ENCODE measurements at regions not wholly inside any gene's neighbourhood (a gene's known extent, or its start where the extent isn't known, plus 50 kb on each side); places are given as distances from the start of the nearest gene placed in this dataset.
A peak's percentile ranks its signal among the peaks of the same experiment; 100 is the strongest.
"Not testable (repeated sequence)": the region's sequence is repeated elsewhere in the genome, so short reads cannot be mapped to it uniquely, and the experiment has no call there.

DNA sequence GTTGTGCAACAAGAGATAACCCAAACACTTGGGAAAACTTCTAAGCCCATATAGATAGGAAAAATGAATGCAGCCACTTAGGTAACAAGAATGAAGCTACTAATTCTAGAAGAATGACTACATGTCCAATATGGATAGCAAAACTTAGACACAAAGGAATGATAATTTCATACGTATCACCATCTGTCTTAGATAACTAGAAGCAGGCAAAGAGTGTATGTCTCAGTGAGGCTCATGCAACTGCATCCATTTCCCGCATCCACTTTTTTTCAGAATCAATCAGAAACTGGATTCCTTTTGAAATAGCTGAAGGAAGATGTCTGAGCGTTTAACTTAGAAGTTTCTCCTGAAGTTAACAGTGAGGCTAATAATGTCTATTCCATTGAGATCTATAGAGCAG lies 408.7 kb upstream of the PITX2 start:
- no peak for DNase-seq (ENCODE audit: low spot score)

DNA sequence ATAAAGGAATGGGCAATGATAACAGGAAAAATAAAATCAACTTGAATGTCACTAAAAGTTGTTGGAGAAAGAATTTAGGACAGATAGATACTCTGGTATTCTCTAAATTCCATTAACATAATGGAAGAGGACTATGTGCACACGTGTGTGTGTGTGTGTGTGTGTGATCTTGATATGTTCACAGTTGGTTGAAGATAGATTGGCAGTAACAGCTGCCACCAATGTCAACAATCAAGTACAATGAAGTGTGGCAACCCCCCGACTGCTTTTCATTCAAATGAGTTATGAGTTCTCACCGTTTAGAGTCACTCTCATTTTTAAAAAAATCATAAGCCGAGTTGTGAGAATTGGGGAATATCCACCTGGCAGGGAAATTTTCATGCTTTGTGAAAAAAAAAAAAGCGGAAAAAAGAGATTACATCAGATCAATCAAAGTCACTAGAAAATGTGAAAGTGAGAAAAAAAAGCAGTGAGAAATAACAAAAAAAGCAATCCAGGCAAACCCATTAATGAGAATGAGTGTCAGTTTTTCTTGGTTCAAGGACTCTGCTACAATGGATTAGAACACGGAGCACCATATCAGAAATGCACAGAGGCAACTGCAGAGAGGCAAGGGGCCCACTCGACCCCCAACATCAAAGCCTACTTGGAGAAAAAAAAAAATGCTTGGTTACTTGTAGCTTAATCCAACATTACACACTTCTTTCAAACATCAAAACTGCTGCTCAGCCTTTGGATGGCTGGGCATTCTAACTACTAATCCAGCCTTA lies 414.9 kb upstream of the PITX2 start:
- no peak for DNase-seq (ENCODE audit: low spot score)

DNA sequence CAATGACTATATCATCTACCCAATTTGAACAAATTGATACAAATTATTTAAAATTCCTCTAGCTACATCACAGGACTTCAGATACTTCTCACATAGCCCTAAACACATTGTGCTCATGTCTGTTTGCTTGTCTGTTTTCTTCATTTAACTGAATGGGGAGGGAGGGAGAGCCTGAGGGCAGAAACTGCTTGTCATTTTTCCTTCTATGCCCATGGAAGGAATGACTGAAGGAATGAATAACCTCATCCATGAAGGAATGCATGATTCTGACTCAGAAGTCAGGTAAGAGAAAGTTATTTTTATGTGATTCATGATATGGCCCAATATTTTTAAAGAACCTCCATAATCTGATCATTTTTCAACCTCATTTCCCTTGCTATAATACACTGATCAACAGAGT lies 418.0 kb upstream of the PITX2 start:
- no peak for DNase-seq (ENCODE audit: low spot score)

DNA sequence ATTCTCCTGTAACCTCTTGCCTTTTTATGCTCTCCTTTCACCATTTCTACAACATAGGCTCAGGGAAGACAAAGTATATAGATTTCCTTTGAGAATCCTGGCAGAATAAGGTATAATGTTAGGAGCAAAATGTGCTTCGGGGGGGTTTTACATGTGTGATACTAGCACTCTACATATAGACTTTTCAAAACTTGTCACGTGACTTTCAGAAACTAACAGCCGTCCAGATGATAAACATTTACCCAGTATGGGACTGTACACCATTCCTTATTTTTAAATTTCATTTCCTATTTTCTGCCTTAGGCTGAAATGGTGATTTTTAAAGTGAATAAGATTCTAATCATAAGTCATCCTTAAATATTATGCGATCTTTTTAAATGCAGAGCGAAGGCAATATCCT lies 420.4 kb upstream of the PITX2 start:
- no peak for DNase-seq (ENCODE audit: low spot score)

DNA sequence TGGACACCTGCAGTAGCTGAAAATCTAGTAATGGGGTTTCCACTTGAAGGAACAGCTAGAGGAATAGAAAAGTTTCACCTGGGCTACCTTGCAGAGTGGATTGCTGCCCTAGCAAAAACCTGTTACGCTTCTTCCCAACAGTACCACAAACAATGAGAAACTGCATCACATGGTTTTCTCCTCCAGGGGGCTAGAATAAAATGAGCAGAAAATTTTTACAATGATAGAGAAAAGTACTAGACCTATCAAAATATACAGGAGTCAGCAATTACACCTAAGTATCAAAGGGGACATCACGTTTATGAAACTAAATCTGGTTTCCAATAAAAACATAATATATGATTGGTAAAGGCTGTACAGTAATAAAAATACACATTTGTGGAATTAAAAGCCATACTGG lies 423.1 kb upstream of the PITX2 start:
- no peak for DNase-seq (ENCODE audit: low spot score)

DNA sequence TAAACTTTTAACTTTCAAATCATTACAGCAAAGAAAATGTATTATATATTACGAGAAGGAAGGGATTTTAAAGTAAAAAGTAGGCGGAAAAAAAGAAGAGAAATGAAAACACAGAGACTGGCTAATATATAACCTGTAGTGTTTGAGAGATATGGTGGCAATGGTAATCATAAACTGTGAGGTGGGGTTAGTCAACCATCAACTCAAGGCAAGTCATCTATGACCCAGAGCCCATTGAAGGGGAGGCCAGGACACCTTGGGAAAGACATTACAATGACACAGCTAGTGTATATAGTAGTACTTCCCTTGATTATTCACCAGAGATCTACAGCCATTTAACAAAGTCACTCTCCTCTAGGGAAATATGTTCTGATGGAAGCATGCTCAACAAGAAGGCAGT lies 423.9 kb upstream of the PITX2 start:
- no peak for DNase-seq (ENCODE audit: low spot score)

DNA sequence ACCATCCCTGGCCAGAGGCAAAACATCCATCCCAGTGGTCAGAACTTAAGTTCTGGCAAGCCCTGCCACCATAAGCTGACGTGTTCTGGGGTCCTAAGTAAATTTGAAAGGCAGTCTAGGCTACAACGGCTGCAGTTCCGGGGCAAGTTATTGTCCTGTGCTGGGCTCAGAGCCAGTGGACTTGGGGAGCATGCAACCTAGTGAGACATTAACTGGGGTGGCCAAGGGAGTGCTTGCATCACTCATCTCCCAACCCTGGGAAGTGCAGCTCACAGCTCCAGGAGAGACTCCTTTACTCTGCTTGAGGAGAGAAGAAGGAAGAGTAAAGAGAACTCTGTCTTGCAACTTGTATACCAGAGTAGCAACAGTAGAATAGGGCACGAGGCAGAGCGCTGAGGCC lies 425.4 kb upstream of the PITX2 start:
- DNase-seq (ENCODE audit: low spot score) = no peak

DNA sequence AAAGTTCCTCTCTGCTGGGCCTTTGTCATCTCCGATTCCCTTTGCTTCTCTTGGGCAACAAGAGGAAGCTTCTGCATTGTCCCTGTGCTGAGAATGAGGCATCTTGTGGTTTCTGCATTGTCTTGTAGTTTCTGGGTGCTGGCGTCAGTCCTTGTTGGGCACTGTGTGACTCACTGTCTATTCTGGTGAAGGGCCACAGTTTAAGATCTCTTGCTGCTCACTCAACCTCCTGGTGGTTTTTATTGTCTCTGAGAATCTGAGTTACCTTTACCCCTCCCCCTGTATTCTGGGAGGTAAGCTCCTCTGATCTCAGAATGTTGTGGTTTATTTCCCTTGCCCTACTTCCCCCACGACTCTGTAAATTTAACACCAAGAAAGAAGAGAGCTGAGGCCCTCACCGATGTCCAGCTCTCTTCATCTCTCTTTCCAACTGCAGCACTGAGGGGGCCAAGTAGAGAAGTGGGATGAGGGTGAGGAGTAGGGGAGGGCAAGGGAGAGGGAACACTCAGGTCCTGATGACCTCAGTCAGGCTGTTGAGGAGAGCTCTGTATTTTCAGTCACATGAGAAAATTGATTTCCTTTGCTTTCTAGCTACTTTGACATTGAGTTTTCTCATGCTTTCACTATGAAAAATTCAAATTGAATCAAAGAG lies 441.6 kb upstream of the PITX2 start:
- peak; percentile 78 for DNase-seq (ENCODE audit: low spot score)

DNA sequence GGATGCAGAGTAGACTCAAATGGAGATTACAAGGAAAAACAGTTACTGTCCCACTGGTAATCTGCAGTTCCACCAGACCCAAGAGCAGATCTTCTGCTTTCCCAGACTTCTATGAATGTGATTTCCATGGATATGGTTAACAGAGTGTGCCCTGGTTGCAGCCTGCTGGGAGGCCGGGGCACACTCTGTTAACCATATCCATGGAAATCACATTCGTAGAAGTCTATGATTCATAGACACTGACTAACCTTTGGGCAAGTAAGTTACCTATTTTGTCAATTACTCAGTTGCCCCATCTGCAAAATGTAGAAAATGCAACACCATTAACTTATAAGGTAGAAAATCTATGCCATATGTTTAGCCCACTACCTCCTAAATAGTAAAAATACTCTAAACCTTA lies 443.1 kb upstream of the PITX2 start:
- no peak for DNase-seq (ENCODE audit: low spot score)

DNA sequence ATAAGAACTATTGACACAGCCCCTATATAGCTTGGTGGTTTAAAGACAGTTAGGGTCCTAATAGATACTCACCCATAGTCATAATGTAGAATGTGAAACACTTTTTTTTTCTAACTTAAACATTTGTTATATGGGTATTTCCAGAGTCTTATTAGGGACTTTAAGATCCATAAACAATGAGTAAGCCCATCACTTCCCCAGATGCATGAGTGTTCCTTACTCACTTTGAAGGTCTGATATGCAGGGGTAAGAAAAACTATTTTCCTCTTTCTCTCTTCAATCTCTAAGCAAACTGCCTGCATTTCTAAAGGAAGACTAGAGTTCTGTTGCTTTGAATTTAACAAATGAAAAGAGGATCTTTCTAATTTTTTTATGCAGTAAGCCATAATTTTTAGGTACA lies 443.6 kb upstream of the PITX2 start:
- DNase-seq (ENCODE audit: low spot score) = no peak

DNA sequence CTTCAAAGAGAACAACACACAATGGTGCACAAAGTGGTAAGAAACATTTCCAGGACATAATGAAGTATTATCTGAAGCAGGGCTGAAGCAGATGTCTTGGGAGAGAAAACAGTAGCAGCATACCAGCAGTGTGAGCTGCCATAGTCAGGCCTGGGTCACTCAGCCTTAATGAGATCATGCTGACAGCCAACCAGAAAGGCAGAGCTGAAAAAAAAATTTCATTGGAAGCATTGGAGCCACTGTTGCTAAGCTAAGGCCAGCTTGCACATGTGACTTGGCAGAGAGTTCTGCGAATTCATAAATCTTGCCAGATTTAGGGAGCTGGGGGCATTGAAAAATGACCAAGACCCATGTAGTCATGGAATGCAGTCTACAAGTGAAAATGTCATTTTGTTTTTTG lies 444.0 kb upstream of the PITX2 start:
- peak; percentile 49 for DNase-seq (ENCODE audit: low spot score)

DNA sequence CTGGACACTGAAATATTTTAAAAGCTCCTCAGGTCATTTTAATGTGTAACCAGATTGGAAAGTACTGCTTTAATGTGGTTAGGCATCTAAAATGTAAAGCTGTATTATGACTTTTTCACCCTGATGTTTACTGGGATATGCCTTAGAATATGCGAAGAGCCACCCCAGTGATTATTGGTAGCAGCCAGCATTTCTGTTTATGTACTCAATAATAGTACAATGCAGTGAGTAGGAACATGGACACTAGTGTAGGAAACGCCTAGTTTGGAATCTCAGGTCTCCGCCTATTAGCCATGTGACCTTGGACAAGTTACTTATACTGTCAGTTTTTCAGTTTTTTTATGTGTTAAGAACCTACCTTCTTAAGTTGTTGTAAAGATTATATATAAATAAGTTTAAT lies 446.0 kb upstream of the PITX2 start:
- DNase-seq (ENCODE audit: low spot score) = no peak

DNA sequence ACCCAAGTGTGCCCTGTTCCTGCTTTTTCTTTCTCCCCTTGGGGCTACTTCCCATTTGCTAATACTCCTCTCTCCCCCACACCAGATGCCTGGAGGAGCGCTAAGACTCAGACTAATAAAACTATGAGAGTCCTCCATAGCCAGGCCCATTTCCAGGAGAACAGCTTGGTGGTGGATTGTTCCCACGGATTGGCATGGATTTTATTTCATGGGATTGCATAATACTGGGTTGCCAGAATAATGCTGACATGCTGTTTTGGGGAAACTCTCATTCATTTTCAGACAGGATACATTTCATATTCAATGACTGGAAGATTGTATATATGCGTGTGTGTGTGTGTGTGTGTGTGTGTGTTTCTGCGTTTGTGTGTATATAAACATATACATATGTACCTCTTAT lies 447.5 kb upstream of the PITX2 start:
- DNase-seq (ENCODE audit: low spot score) = peak; percentile 24

DNA sequence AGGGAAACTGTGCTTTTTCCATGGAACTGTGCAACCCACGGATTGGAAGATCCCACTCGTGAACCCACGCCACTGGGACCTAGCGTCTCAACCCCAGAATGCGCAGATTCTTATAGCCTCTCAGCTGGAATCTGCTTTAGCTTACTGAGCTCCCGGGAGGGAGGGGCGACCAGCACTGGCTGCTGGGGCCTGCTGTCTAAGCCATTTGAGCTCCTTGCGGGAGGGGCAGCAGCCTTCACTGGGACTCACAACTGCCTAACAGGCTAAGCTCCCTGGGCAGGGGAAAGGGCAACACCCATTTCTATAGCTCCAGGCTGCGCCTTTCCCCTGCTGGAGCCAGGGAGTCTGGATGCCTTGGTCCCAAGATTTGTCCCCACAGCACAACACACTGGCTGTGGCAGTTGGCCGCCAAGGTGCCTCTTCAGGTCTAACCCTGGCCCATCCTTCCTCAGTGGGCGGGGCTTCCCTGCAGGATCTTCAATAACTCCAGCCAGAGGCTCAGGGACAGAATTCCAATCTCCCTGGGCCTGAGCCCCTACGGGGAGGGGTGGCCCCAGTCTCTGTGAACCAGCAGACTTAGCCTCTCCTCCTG lies 451.7 kb upstream of the PITX2 start:
- DNase-seq (ENCODE audit: low spot score) = no peak

DNA sequence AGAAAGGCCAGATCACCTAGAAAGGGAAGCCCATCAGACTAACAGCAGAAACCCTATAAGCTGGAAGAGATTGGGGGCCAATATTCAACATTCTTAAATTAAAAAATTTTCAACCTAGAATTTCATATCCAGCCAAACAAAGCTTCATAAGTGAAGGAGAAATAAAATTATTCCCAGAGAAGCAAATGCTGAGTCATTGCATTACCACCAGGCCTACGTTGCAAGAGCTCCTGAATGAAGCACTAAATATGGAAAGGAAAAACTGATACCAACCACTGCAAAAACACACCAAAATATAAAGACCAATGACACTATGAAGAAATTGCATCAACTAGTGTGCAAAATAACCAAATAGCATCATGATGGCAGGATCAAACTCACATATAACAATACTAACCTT lies 453.4 kb upstream of the PITX2 start:
- DNase-seq (ENCODE audit: low spot score) = not testable (repeated sequence)

DNA sequence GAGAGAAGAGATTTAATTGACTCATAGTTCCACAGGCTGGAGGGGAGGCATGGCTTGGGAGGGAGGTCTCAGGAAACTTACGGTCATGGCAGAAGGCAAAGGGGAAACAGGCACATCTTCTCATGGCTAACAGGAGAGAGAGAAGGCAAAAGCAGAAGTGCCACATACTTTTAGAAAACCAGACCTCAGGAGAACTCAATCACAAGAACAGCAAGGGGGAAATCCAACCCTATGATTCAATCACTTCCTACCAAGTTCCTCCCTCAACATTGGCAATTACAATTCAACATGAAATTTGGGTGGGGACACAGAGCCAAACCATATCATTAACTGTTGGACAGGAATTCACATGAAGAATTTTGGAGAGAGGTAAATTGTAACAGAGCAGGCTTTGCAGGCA lies 485.3 kb upstream of the PITX2 start:
- no peak for DNase-seq (ENCODE audit: low spot score)

DNA sequence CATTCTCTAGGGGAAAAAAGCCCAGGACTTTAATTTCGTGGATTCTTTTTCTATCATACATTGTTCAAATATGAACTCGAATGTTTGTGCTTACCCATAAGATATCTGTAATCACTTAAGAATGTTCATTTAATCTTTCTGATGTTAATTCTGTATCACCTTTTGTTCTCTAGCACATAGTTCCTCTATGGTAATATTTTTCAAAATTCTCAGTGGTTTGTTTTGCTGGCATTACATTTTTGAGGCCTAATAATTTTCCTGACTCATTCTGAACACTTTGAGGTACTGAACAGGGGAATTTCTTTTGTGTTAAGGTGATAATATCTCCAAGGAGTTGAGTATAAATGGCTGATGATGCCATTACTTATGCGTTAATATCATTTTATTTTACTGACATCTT lies 490.7 kb upstream of the PITX2 start:
- DNase-seq (ENCODE audit: low spot score) = no peak

DNA sequence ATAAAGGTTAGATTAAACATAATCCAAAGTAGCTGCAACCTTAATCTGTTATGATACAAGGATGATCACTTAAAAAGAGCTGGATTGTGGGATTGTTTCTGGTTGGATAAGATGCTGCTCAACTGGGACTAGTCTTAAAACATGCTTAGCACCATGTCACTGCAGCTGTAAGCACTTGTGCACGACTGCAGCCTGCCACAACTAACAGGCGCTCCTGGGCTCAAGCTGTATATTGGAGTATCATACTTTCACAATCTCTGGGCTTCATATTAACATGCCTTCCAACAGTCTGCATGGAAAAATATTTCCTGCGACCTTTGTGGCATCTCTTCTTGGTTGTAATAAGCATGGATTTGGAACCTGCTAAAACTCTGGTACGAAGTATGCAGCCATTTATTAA lies 493.0 kb upstream of the PITX2 start:
- DNase-seq (ENCODE audit: low spot score) = no peak

DNA sequence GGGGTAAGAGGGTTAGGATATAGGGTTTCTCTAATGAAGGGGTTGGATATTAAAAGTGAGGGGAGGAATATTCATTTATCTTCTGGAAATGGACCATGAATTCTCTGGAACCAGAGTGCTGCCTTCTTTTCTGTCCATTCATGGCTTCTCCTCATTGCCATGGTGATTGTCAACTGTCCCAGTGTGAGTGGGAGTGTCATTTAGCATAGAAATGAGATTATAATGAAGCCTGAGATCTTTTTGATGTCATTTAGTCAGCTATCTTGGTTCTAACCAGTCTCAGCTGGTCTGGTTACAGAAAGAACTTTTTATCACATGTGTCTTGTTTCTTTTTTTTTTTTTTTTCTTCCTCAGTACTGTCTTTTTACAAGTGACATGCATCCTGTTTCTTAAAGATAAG lies 497.3 kb upstream of the PITX2 start:
- DNase-seq (ENCODE audit: low spot score) = no peak

DNA sequence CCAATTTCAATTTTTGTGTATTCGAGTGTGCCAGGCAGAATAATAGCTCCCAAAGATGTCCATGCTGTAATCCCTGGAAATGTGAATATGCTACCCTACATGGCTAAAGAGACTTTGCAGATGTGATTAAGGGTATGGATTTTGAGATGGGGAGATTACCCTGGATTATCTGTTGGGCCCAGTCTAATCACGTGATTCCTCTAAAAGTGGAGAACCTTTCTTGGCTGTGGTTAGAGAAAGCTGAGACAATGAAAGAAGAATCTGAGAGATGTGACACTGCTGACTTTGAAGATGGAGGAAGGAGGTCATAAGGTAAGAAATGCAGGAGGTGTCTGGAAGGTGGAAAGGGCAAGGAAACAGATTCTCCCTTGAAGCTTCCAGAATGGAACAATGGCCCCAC lies 503.5 kb upstream of the PITX2 start:
- no peak for DNase-seq (ENCODE audit: low spot score)

DNA sequence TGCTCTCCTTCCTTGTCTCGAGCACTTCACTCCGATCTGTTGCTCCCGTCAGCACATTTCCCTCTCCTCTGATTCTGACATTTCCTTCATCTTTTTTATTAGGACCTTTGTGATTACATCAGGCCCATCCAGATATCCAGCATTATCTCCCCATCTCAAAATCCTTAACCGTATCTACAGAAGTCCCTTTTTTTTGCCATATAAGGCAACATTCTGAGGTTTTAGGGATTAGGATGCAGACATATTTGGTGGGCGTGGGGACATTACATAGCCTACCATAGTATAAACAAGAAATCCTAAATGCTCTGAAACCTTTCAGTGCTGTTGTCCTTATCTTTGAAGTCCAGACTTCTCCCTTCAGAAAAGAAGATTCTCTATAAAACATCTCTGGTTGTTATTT lies 505.0 kb upstream of the PITX2 start:
- DNase-seq (ENCODE audit: low spot score) = no peak

DNA sequence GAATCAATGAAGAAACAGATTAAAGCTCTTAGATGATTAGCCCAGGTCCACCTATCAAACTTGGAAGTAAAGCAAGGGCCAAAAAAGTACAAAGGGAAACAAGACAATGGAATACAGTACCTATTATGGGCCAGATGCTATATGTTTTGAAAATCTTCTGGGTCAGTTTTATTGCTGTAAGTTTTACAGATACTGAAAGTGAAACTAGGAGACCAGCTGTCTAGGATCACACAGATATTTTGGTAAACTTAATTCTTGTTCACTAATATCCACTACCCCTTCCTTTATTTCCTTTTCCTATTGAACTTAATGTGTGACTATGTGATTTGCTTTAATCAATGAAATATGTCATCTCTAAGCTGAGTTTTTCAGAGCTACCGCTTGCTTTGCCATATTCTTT lies 505.4 kb upstream of the PITX2 start:
- peak; percentile 6 for DNase-seq (ENCODE audit: low spot score)

DNA sequence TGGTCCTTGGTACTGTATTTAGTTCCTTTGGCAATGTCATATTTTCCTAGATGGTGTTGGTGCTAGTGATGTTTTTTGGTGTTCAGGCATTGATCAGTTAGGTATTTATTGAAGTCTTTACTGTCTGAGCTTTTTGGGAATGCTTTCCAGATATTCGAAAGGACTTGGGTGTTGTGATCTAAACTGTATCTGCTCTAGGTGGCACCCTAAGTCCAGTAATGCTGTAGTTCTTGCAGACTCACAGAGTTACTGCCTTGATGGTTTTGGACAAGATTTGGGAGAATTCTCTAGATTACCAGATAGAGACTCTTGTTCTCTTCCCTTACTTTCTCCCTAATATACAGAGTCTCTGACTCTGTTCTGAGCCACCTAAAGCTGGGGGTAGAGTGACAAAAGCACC lies 513.6 kb upstream of the PITX2 start:
- DNase-seq (ENCODE audit: low spot score) = peak; percentile 16

DNA sequence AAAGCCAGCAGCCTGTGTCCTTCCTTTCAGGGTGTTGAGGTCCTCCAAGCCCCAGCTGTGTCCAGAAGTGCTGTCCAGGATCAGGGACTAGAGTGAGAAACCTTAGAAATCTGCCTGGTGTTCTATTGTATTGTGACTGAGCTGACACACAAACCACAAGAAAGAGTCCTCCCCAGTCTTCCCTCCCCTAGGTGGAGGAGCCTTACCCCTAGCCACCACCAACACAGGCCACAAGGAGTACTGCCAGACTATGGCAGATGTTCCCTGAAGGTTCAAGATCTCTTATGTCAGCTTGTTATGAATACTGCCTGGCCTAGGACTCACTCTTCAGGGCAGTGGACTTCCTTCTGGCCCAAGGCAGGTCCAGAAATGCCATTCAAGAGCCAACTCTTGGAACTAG lies 514.1 kb upstream of the PITX2 start:
- DNase-seq (ENCODE audit: low spot score) = no peak

All from GM03348 (cell line).